NCI-H187 treated with DMSO at 0.1 percent for 48 hours (cell line): ENCODE measurements at regions not wholly inside any gene's neighbourhood (a gene's known extent, or its start where the extent isn't known, plus 50 kb on each side); places are given as distances from the start of the nearest gene placed in this dataset.
"Not testable (repeated sequence)": the region's sequence is repeated elsewhere in the genome, so short reads cannot be mapped to it uniquely, and the experiment has no call there.

Experiments
- DNase-seq: peaks from one replicate; lab custom pipeline; 2025; lab: John Stamatoyannopoulos, UW

GRCh38 chr12:17097674-17098073, 491.7 kb upstream of the LMO3 start:
- DNase-seq = no peak

- no peak for DNase-seq
Measured at GRCh38 chr12:17084831-17085230, 478.9 kb upstream of the LMO3 start.

- no peak for DNase-seq
Measured at GRCh38 chr12:17079251-17079909, 473.4 kb upstream of the LMO3 start.

- no peak for DNase-seq
Measured at GRCh38 chr12:17077594-17077993, 471.6 kb upstream of the LMO3 start.

GRCh38 chr12:17076811-17077210, 470.8 kb upstream of the LMO3 start:
- no peak for DNase-seq

GRCh38 chr12:17076028-17076744, 470.2 kb upstream of the LMO3 start:
- no peak for DNase-seq

GRCh38 chr12:17064834-17065233, 458.9 kb upstream of the LMO3 start:
- DNase-seq = no peak

GRCh38 chr12:17062267-17063036, 456.5 kb upstream of the LMO3 start:
- DNase-seq = peak; percentile 57

- DNase-seq = no peak
Measured at GRCh38 chr12:17060260-17060659, 454.3 kb upstream of the LMO3 start.

GRCh38 chr12:17056546-17056945, 450.6 kb upstream of the LMO3 start:
- DNase-seq = no peak

- no peak for DNase-seq
Measured at GRCh38 chr12:17038923-17039322, 433.0 kb upstream of the LMO3 start.

GRCh38 chr12:17035372-17035771, 429.4 kb upstream of the LMO3 start:
- DNase-seq = no peak

- DNase-seq = no peak
Measured at GRCh38 chr12:17030338-17030737, 424.4 kb upstream of the LMO3 start.

GRCh38 chr12:17028348-17028747, 422.4 kb upstream of the LMO3 start:
- DNase-seq = no peak

- DNase-seq = not testable (repeated sequence)
Measured at GRCh38 chr12:17025424-17025823, 419.5 kb upstream of the LMO3 start.

- no peak for DNase-seq
Measured at GRCh38 chr12:17020765-17021164, 414.8 kb upstream of the LMO3 start.

GRCh38 chr12:17017402-17017801, 411.4 kb upstream of the LMO3 start:
- no peak for DNase-seq

- DNase-seq = no peak
Measured at GRCh38 chr12:17016116-17016864, 410.3 kb upstream of the LMO3 start.

GRCh38 chr12:17015501-17015900, 409.5 kb upstream of the LMO3 start:
- no peak for DNase-seq

GRCh38 chr12:17007442-17008040, 401.6 kb upstream of the LMO3 start:
- not testable (repeated sequence) for DNase-seq

- DNase-seq = not testable (repeated sequence)
Measured at GRCh38 chr12:16998538-16998937, 392.6 kb upstream of the LMO3 start.

GRCh38 chr12:16984484-16984883, 378.5 kb upstream of the LMO3 start:
- no peak for DNase-seq
